ENCODE measurements at regions not wholly inside any gene's neighbourhood (a gene's known extent, or its start where the extent isn't known, plus 50 kb on each side); places are given as distances from the start of the nearest gene placed in this dataset.

DNA sequence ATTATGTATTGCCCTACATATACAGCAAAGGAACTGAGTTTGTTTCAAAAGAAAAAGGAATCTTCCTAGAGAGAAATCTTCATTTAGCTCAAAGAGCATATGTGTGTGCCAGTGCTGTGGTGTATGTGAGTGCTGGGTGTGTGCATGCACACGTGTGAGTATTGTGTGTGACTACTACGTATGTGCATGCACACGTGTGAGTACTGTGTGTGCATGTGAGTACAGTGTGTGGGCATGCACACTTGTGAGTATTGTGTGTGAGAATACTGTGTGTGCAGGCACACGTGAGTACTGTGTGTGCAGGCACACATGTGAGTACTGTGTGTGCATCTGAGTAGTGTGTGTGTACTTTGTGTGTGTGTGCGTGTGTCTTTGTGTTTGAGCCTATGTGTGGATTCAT, 651.0 kb upstream of the B3GAT1 start:
- Histone ChIP-seq H3K9me1 (ENCODE audit: control insufficient read depth, insufficient read depth, low read length) (no peaks in the 10 kb centered on the region), H3K9me3 (replicated peaks; ENCODE audit: control insufficient read depth, insufficient read depth, low read depth, low read length) (no peaks in the 10 kb centered on the region; the same call in 1 of the 2 replicates), H3K27me3 (ENCODE audit: control insufficient read depth in 2 of 2, insufficient read depth in 2 of 2, low read length in 2 of 2) (no peaks in the 10 kb centered on the region), H3K4me1 (replicated peaks in 1 of 2; ENCODE audit: control insufficient read depth in 2 of 2, insufficient read depth in 2 of 2, low read length in 2 of 2) (no peaks in the 10 kb centered on the region), H2AFZ (ENCODE audit: low read depth, low read length) (no peak overlapping the region), H3K36me3 (ENCODE audit: control insufficient read depth, insufficient read depth, low read length) (no peaks in the 10 kb centered on the region), H4K20me1 (replicated peaks; ENCODE audit: control insufficient read depth, insufficient read depth, low read length) (no peaks in the 10 kb centered on the region), H3K4me3 (no peak overlapping the region), H3K27ac (ENCODE audit: extremely low read depth, low read depth, low read length) (no peak overlapping the region), H3K4me2 (ENCODE audit: insufficient read depth, low read length) (no peak overlapping the region), H3K79me2 (ENCODE audit: control insufficient read depth, insufficient read depth, low read length) (no peaks in the 10 kb centered on the region), H3K9ac (ENCODE audit: insufficient read depth in 1 of 2, low read depth in 2 of 2, low read length in 2 of 2) (no peak overlapping the region)
- 0% methylated on average over 5 of the region's 5 CpGs for WGBS (ENCODE audit: insufficient coverage, low coverage, missing lambda C conversion rate)
- POLR2A ChIA-PET: no interaction called here
- no TSS peak for BruUV-seq (replicated peaks)
- FAIRE-seq: no peak
- intact Hi-C loops (cut with micrococcal nuclease) (no loop called here), in situ Hi-C loops (cut with MboI) (no loop called here)
- TF ChIP-seq, protein P1, sequence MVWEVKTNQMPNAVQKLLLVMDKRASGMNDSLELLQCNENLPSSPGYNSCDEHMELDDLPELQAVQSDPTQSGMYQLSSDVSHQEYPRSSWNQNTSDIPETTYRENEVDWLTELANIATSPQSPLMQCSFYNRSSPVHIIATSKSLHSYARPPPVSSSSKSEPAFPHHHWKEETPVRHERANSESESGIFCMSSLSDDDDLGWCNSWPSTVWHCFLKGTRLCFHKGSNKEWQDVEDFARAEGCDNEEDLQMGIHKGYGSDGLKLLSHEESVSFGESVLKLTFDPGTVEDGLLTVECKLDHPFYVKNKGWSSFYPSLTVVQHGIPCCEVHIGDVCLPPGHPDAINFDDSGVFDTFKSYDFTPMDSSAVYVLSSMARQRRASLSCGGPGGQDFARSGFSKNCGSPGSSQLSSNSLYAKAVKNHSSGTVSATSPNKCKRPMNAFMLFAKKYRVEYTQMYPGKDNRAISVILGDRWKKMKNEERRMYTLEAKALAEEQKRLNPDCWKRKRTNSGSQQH (CRISPR knock-in tag; IDR thresholded peaks at IDR 0.05): no peak
- TF ChIP-seq, protein P2, sequence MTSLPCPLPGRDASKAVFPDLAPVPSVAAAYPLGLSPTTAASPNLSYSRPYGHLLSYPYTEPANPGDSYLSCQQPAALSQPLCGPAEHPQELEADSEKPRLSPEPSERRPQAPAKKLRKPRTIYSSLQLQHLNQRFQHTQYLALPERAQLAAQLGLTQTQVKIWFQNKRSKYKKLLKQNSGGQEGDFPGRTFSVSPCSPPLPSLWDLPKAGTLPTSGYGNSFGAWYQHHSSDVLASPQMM (CRISPR knock-in tag; IDR thresholded peaks at IDR 0.05): no peak
- TF ChIP-seq POLR2AphosphoS2 (IDR thresholded peaks at IDR 0.05; ENCODE audit: low read length) (no peak), YY1 (IDR thresholded peaks at IDR 0.05; ENCODE audit: borderline replicate concordance in 1 of 3, control insufficient read depth in 1 of 3, extremely low read depth in 1 of 3, insufficient read depth in 3 of 3, insufficient read length in 1 of 3, insufficient replicate concordance in 2 of 3, low read depth in 1 of 3, low read length in 2 of 3) (no peak), MCM5 (IDR thresholded peaks at IDR 0.05; ENCODE audit: low read depth) (no peak), ZC3H8 (IDR thresholded peaks at IDR 0.05) (no peak), TARDBP (IDR thresholded peaks at IDR 0.05) (no peak), CAMTA2 (CRISPR knock-in tag; conservative IDR thresholded peaks at IDR 0.05) (no peak), EGR1 (conservative IDR thresholded peaks at IDR 0.05) (no peak), BCL6 (CRISPR knock-in tag; IDR thresholded peaks at IDR 0.05) (no peak), ZNF184 (CRISPR knock-in tag; IDR thresholded peaks at IDR 0.05) (no peak), HDAC6 (IDR thresholded peaks at IDR 0.05; ENCODE audit: low read depth, low read length) (no peak)
- TF ChIP-seq, protein P3, sequence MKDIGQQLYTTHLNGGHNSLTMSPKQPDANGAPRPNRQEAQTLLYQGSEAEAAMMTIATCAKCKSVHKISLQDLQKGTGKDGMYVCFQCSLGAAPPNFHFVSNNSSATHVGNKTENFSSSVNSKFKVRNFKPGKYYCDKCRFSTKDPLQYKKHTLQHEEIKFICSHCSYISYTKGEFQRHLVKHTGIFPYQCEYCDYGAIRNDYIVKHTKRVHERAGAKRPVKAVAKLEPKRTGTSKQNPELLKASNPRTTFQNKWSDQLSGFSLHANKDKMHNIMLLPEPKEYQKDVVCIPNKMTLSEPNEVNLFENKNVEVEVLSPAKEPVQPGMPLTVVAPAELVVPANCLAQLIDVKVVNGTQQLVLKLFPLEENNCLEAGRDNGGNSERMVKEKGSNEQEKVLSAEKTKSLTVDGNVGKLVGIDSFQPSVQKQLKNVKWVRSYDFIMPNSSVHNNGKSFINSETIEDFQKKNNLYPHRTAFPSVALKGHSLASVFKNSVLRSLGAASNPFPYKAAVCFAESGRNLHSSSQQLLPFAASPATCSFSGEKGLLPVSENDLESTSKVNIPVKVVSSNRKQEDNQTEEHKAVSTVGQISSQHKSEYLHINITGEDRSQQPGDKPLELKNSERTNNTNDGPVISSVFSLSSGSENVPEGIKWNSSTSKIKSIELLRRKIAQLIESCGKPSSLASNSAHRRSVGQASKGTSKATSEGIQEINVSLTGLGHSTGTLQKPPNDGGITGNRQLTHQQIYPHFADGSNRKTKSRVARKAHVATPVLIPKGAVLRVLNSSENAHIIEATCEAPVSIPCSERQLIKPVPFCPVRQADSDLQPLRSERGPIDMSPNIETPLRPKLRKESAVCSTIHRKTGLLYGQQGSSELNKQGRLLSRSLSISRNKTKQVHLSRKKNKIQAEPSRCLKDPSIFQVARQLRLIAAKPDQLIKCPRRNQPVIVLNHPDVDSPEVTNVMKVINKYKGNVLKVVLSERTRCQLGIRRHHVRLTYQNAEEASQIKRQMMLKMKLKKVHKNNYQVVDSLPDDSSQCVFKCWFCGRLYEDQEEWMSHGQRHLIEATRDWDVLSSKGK (CRISPR knock-in tag; IDR thresholded peaks at IDR 0.05): no peak
- no peak for DNase-seq (ENCODE audit: extremely low read depth in 1 of 4, low spot score in 3 of 4)
- CTCF ChIA-PET (ENCODE audit: low intra/inter-chr PET ratio): no interaction called here
- ATAC-seq: no peak
